MM.1S (cell line): ENCODE measurements at regions not wholly inside any gene's neighbourhood (a gene's known extent, or its start where the extent isn't known, plus 50 kb on each side); places are given as distances from the start of the nearest gene placed in this dataset.

Experiments
- DNase-seq: peaks from one replicate; pipeline ENCODE4 v3.0.0-alpha.2; 2015
- H2AFZ ChIP-seq: fragments of 300-600 bp; sonication (generic); 2 replicates; pipeline ENCODE4 v1.6.0; 2016; ENCODE audit warnings: antibody characterized with exemption, low read length
- H3F3A ChIP-seq: fragments of 300-600 bp; sonication (generic); 2 replicates; pipeline ENCODE4 v1.6.1; 2016; ENCODE audit warnings: mild to moderate bottlenecking, antibody characterized with exemption, low read length, moderate library complexity, mixed read lengths; ENCODE audit not compliant: insufficient read depth
- H3K27ac ChIP-seq: fragments of 300-600 bp; sonication (generic); 2 replicates; pipeline ENCODE4 v1.5.1; 2016; ENCODE audit warnings: mild to moderate bottlenecking, low read length
- H3K27me3 ChIP-seq: fragments of 300-600 bp; sonication (generic); replicated peaks from 2 replicates; pipeline ENCODE4 v1.6.0; 2016; ENCODE audit warnings: low read length; ENCODE audit not compliant: insufficient read depth
- H3K36me3 ChIP-seq: fragments of 300-600 bp; sonication (generic); replicated peaks from 2 replicates; pipeline ENCODE4 v1.6.1; 2016; ENCODE audit warnings: mild to moderate bottlenecking, low read length, mixed read lengths; ENCODE audit not compliant: insufficient read depth
- H3K4me1 ChIP-seq: fragments of 300-600 bp; sonication (generic); 2 replicates; pipeline ENCODE4 v1.6.1; 2016; ENCODE audit warnings: low read length, mixed read lengths
- H3K4me2 ChIP-seq: fragments of 300-600 bp; sonication (generic); 2 replicates; pipeline ENCODE4 v1.6.0; 2016; ENCODE audit warnings: low read depth, low read length
- H3K4me3 ChIP-seq: fragments of 300-600 bp; sonication (generic); 2 replicates; pipeline ENCODE4 v1.5.1; 2016; ENCODE audit warnings: low read length, mixed read lengths
- H3K79me2 ChIP-seq: fragments of 300-600 bp; sonication (generic); 2 replicates; pipeline ENCODE4 v1.6.1; 2016; ENCODE audit warnings: mixed run types, low read length, mixed read lengths
- H3K9ac ChIP-seq: fragments of 300-600 bp; sonication (generic); 2 replicates; pipeline ENCODE4 v1.6.1; 2016; ENCODE audit warnings: low read length, mixed read lengths
- H3K9me2 ChIP-seq: fragments of 300-600 bp; sonication (generic); replicated peaks from 2 replicates; pipeline ENCODE4 v1.6.1; 2016; ENCODE audit warnings: mild to moderate bottlenecking, low read length, mixed read lengths; ENCODE audit not compliant: insufficient read depth
- H3K9me3 ChIP-seq: fragments of 300-600 bp; sonication (generic); replicated peaks from 2 replicates; pipeline ENCODE4 v1.6.1; 2016; ENCODE audit warnings: mild to moderate bottlenecking, low read length, mixed read lengths; ENCODE audit not compliant: insufficient read depth
- H4K20me1 ChIP-seq: fragments of 300-600 bp; sonication (generic); 2 replicates; pipeline ENCODE4 v1.6.1; 2016; ENCODE audit warnings: mild to moderate bottlenecking, low read length, moderate library complexity, mixed read lengths; ENCODE audit not compliant: insufficient read depth
- EZH2 ChIP-seq: fragments of 300-600 bp; sonication (generic); optimal IDR thresholded peaks from 2 replicates; pipeline ENCODE3; 2017; ENCODE audit warnings: low read depth, mild to moderate bottlenecking, antibody characterized with exemption, low read length, mixed read lengths
- EZH2phosphoT487 ChIP-seq: fragments of 300-600 bp; sonication (generic); IDR thresholded peaks from 2 replicates; pipeline ENCODE4 v1.6.1; 2018; ENCODE audit warnings: antibody characterized with exemption, low read length
- TF ChIP-seq, protein P1 (sequence below): fragments of 300-600 bp; sonication (generic); IDR thresholded peaks from 2 replicates; pipeline ENCODE4 v1.5.1; 2016; ENCODE audit warnings: antibody characterized with exemption, low read length, mixed read lengths

DNA sequence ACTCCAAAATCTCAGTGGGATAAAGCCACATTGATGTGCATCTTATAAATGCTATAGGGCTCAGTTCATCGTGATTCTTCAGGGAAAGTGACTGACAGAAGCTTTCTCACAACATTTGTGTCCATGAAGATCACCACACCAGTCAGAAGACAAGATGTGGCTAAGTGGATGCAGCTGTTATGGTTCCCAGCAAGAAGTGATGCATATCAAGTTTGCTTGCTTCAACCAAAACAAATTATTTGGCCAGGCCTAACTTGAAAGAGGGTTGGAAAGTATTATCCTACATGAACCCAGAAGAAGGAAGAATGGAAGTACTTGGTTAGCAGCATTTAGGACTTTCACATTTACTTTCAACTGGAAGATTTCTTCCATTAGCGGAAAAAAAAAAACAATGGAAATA is 210.0 kb upstream of the ACVR2A start:
- H3K9ac ChIP-seq = no peak overlapping the region
- no peak overlapping the region for H3K4me2 ChIP-seq
- H3K9me2 ChIP-seq = no peaks in the 10 kb centered on the region
- H3K36me3 ChIP-seq = no peaks in the 10 kb centered on the region
- H3K79me2 ChIP-seq = no peaks in the 10 kb centered on the region
- H3K27ac ChIP-seq = no peak overlapping the region
- no peak for DNase-seq
- no peak overlapping the region for H2AFZ ChIP-seq
- no peaks in the 10 kb centered on the region for H4K20me1 ChIP-seq
- H3K4me3 ChIP-seq = no peak overlapping the region
- H3K4me1 ChIP-seq = no peaks in the 10 kb centered on the region; the same call in 1 of the 2 replicates
- no peaks in the 10 kb centered on the region for H3F3A ChIP-seq
- no peaks in the 10 kb centered on the region for H3K9me3 ChIP-seq
- H3K27me3 ChIP-seq = no peaks in the 10 kb centered on the region
- TF ChIP-seq EZH2phosphoT487 (no peak), EZH2 (no peak)
- TF ChIP-seq, protein P1, sequence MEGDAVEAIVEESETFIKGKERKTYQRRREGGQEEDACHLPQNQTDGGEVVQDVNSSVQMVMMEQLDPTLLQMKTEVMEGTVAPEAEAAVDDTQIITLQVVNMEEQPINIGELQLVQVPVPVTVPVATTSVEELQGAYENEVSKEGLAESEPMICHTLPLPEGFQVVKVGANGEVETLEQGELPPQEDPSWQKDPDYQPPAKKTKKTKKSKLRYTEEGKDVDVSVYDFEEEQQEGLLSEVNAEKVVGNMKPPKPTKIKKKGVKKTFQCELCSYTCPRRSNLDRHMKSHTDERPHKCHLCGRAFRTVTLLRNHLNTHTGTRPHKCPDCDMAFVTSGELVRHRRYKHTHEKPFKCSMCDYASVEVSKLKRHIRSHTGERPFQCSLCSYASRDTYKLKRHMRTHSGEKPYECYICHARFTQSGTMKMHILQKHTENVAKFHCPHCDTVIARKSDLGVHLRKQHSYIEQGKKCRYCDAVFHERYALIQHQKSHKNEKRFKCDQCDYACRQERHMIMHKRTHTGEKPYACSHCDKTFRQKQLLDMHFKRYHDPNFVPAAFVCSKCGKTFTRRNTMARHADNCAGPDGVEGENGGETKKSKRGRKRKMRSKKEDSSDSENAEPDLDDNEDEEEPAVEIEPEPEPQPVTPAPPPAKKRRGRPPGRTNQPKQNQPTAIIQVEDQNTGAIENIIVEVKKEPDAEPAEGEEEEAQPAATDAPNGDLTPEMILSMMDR = no peak

DNA sequence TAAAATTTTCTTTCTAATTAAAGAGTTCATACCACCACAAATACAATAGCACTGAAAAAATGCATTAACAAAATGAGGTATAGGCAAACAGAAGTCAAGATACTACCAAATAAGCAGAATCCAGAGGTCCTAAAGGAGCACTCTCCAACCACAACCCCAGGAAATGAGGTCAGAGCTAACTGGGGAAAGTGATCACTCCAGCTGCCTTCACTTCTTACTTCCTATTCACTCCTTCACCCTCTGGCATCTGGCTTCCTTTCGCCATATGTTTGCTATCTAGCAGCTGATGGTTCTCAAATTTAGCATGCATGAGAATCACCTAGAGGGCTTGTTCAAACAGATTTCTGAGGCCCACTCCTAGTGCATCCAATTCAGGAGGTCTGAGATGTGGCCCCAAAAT is 212.6 kb upstream of the ACVR2A start:
- H3K9ac ChIP-seq = no peak overlapping the region
- H3F3A ChIP-seq = no peaks in the 10 kb centered on the region
- H3K9me2 ChIP-seq = no peaks in the 10 kb centered on the region
- no peak overlapping the region for H3K27ac ChIP-seq
- no peak for DNase-seq
- no peak overlapping the region for H2AFZ ChIP-seq
- H3K4me1 ChIP-seq = no peaks in the 10 kb centered on the region; the same call in 1 of the 2 replicates
- H4K20me1 ChIP-seq = no peaks in the 10 kb centered on the region
- no peak overlapping the region for H3K4me3 ChIP-seq
- TF ChIP-seq EZH2 (no peak), EZH2phosphoT487 (no peak)
- TF ChIP-seq, protein P1 = no peak
- H3K27me3 ChIP-seq = no peaks in the 10 kb centered on the region
- no peaks in the 10 kb centered on the region for H3K36me3 ChIP-seq
- H3K9me3 ChIP-seq = no peaks in the 10 kb centered on the region
- H3K79me2 ChIP-seq = no peaks in the 10 kb centered on the region
- no peak overlapping the region for H3K4me2 ChIP-seq

DNA sequence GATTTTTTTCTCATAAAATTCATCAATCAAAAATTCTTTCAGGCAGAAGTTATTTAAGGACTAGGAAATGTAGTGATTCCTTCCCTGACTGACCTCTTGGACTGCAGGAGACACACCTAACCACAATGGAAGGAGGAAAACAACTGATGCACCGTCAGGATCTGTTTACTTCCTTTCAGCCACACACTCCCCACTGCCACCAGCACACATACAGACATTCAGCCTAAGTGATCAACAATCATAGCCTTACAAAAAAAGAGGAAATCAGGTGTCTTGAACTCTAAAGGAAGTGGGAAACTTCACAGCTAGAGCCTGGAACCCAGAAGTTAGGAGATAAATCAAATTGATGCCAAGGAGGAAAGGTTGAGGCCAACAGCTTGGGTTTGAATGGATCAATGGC is 213.5 kb upstream of the ACVR2A start:
- Histone ChIP-seq H3K4me2 (no peak overlapping the region), H3K4me3 (no peak overlapping the region), H3K27me3 (no peaks in the 10 kb centered on the region), H3K9ac (no peak overlapping the region), H3K27ac (no peak overlapping the region), H3K79me2 (no peaks in the 10 kb centered on the region), H3K36me3 (no peaks in the 10 kb centered on the region), H3K9me3 (no peaks in the 10 kb centered on the region), H3F3A (no peaks in the 10 kb centered on the region), H3K9me2 (no peaks in the 10 kb centered on the region), H3K4me1 (no peaks in the 10 kb centered on the region), H2AFZ (no peak overlapping the region), H4K20me1 (no peaks in the 10 kb centered on the region)
- TF ChIP-seq EZH2 = no peak
- TF ChIP-seq, protein P1 = no peak
- no peak for TF ChIP-seq EZH2phosphoT487
- no peak for DNase-seq
